ENCODE measurements at regions not wholly inside any gene's neighbourhood (a gene's known extent, or its start where the extent isn't known, plus 50 kb on each side); places are given as distances from the start of the nearest gene placed in this dataset.

- Histone ChIP-seq H3K9me2 (replicated peaks; ENCODE audit: control insufficient read depth, low read length) (no peaks in the 10 kb centered on the region), H3K9me3 (ENCODE audit: control insufficient read depth, insufficient read depth, low read length) (no peaks in the 10 kb centered on the region), H3K27me3 (ENCODE audit: control insufficient read depth, low read length) (peaks cover 2% of the 10 kb centered on the region; the same call in 1 of the 2 replicates), H3K27ac (ENCODE audit: low read depth, low read length) (no peak overlapping the region), H3F3A (ENCODE audit: control insufficient read depth, insufficient read depth) (no peaks in the 10 kb centered on the region), H3K4me1 (ENCODE audit: control insufficient read depth, low read length) (no peaks in the 10 kb centered on the region), H3K4me2 (ENCODE audit: low read length) (no peak overlapping the region), H3K36me3 (ENCODE audit: control insufficient read depth, low read length) (no peaks in the 10 kb centered on the region), H4K20me1 (ENCODE audit: control insufficient read depth, insufficient read depth, low read depth, low read length) (no peaks in the 10 kb centered on the region), H3K4me3 (ENCODE audit: low read length) (no peak overlapping the region), H3K79me2 (ENCODE audit: control insufficient read depth, low read length) (no peaks in the 10 kb centered on the region)
- TF ChIP-seq EZH2phosphoT487 (IDR thresholded peaks at IDR 0.05; ENCODE audit: borderline replicate concordance, low read length) (no peak), CTCF (IDR thresholded peaks at IDR 0.05; ENCODE audit: low read depth, low read length, poor library complexity, severe bottlenecking) (no peak)
Observed at GRCh38 chr6:159535656-159536350, 157.2 kb downstream of the SOD2 start.

DNA sequence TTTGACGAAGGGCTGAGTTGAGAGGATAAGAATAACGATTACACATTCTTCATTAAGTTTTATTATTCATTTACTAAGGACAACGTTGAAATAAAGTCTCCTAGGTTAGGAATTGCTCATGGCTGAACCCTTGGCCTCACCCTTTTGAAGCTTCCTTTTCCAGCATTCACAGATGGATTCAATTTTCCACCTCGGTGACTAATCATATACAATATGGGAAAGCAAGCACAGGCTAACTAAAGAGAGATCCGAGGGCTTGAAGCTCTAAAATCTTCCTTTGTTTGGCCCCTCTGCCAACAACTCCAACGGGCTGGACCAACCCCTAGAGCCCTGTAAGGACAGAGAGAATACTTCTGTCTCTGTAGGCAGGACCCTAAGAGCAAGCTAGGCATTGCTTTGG lies 159.5 kb downstream of the SOD2 start:
- no peaks in the 10 kb centered on the region for H3F3A ChIP-seq (ENCODE audit: control insufficient read depth, insufficient read depth)
- H3K4me3 ChIP-seq (ENCODE audit: low read length), result no peak overlapping the region
- H4K20me1 ChIP-seq (ENCODE audit: control insufficient read depth, insufficient read depth, low read depth, low read length), result no peaks in the 10 kb centered on the region
- no peak overlapping the region for H3K4me2 ChIP-seq (ENCODE audit: low read length)
- no peaks in the 10 kb centered on the region for H3K9me3 ChIP-seq (ENCODE audit: control insufficient read depth, insufficient read depth, low read length)
- no peaks in the 10 kb centered on the region for H3K79me2 ChIP-seq (ENCODE audit: control insufficient read depth, low read length)
- H3K9me2 ChIP-seq (replicated peaks; ENCODE audit: control insufficient read depth, low read length), result no peaks in the 10 kb centered on the region
- H3K4me1 ChIP-seq (ENCODE audit: control insufficient read depth, low read length), result no peaks in the 10 kb centered on the region
- no peaks in the 10 kb centered on the region for H3K36me3 ChIP-seq (ENCODE audit: control insufficient read depth, low read length)
- H3K27ac ChIP-seq (ENCODE audit: low read depth, low read length), result no peak overlapping the region
- TF ChIP-seq CTCF (IDR thresholded peaks at IDR 0.05; ENCODE audit: low read depth, low read length, poor library complexity, severe bottlenecking) (no peak), EZH2phosphoT487 (IDR thresholded peaks at IDR 0.05; ENCODE audit: borderline replicate concordance, low read length) (no peak)
- peaks cover 2% of the 10 kb centered on the region; the same call in 1 of the 2 replicates for H3K27me3 ChIP-seq (ENCODE audit: control insufficient read depth, low read length)

DNA sequence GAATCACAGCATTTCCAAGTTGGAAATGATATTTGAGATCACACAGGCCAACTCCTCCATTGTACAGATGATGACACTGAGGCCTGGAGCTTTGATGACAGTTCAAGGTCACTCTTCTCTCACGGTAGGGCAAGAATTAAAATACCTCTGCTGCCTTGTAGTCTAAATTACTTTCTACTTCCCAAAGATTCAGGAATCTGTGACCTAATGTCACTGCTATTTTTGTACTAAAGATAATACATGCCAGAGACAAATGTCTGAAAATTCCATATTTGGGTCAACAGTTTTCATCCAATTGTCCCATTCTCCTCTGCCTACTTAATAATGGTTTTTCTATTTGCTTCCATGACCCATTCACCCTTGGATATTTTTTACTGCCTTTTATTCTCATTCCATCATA lies 160.0 kb downstream of the SOD2 start:
- Histone ChIP-seq H3K9me2 (replicated peaks; ENCODE audit: control insufficient read depth, low read length) (no peaks in the 10 kb centered on the region), H3K4me1 (ENCODE audit: control insufficient read depth, low read length) (no peaks in the 10 kb centered on the region), H3K9me3 (ENCODE audit: control insufficient read depth, insufficient read depth, low read length) (no peaks in the 10 kb centered on the region), H3K4me2 (ENCODE audit: low read length) (no peak overlapping the region), H3K79me2 (ENCODE audit: control insufficient read depth, low read length) (no peaks in the 10 kb centered on the region), H3K27ac (ENCODE audit: low read depth, low read length) (no peak overlapping the region), H3K27me3 (ENCODE audit: control insufficient read depth, low read length) (peaks cover 2% of the 10 kb centered on the region; the same call in 1 of the 2 replicates), H3K4me3 (ENCODE audit: low read length) (no peak overlapping the region), H3K36me3 (ENCODE audit: control insufficient read depth, low read length) (no peaks in the 10 kb centered on the region), H4K20me1 (ENCODE audit: control insufficient read depth, insufficient read depth, low read depth, low read length) (no peaks in the 10 kb centered on the region), H3F3A (ENCODE audit: control insufficient read depth, insufficient read depth) (no peaks in the 10 kb centered on the region)
- TF ChIP-seq CTCF (IDR thresholded peaks at IDR 0.05; ENCODE audit: low read depth, low read length, poor library complexity, severe bottlenecking), result no peak
- TF ChIP-seq EZH2phosphoT487 (IDR thresholded peaks at IDR 0.05; ENCODE audit: borderline replicate concordance, low read length), result no peak
